Neural crest cell (in vitro differentiated cells): ENCODE measurements at regions not wholly inside any gene's neighbourhood (a gene's known extent, or its start where the extent isn't known, plus 50 kb on each side); places are given as distances from the start of the nearest gene placed in this dataset.

Source experiments
- DNase-seq: peaks from one replicate; pipeline ENCODE4 v3.0.0; 2021; ENCODE audit warnings: low read depth, mixed read lengths, low spot score
- H3K27ac Mint-ChIP-seq: one replicate; pipeline ENCODE4 v1.8.0; 2021; ENCODE audit warnings: mild to moderate bottlenecking, mixed read lengths; ENCODE audit not compliant: unreplicated experiment
- H3K27me3 Mint-ChIP-seq: 2 replicates; pipeline ENCODE4 v1.8.0; 2021; ENCODE audit warnings: low read depth, mild to moderate bottlenecking, mixed read lengths
- H3K36me3 Mint-ChIP-seq: 2 replicates; pipeline ENCODE4 v1.8.0; 2021; ENCODE audit warnings: low read depth, mild to moderate bottlenecking, mixed read lengths
- H3K4me1 Mint-ChIP-seq: 2 replicates; pipeline ENCODE4 v1.8.0; 2021; ENCODE audit warnings: mixed read lengths
- H3K4me3 Mint-ChIP-seq: one replicate; pipeline ENCODE4 v1.8.0; 2021; ENCODE audit warnings: mild to moderate bottlenecking, mixed read lengths
- H3K9me3 Mint-ChIP-seq: 2 replicates; pipeline ENCODE4 v1.8.0; 2021; ENCODE audit warnings: mixed read lengths
- CTCF ChIP-seq: fragments of 200-600 bp; sonication (generic); conservative IDR thresholded peaks from 2 replicates; pipeline ENCODE4 v1.5.0; 2021; ENCODE audit warnings: antibody characterized with exemption, mild to moderate bottlenecking

GRCh38 chr15:97893967-97894366 is 66.5 kb upstream of the ARRDC4 start:
- Mint-ChIP-seq H3K9me3 (no peaks in the 10 kb centered on the region), H3K36me3 (no peaks in the 10 kb centered on the region), H3K4me1 (no peaks in the 10 kb centered on the region), H3K4me3 (no peak overlapping the region), H3K27me3 (no peaks in the 10 kb centered on the region), H3K27ac (no peak overlapping the region)
- no peak for TF ChIP-seq CTCF
- no peak for DNase-seq

- no peak overlapping the region for H3K27ac Mint-ChIP-seq
- DNase-seq: no peak
- no peak overlapping the region for H3K4me3 Mint-ChIP-seq
- peaks cover 35% of the 10 kb centered on the region for H3K27me3 Mint-ChIP-seq
- no peak for TF ChIP-seq CTCF
- peaks cover 3% of the 10 kb centered on the region for H3K4me1 Mint-ChIP-seq
- no peaks in the 10 kb centered on the region for H3K36me3 Mint-ChIP-seq
- no peaks in the 10 kb centered on the region for H3K9me3 Mint-ChIP-seq
These were observed 60.5 kb upstream of the ARRDC4 start for GRCh38 chr15:97899981-97900380.

GRCh38 chr15:97902140-97902780 is 58.2 kb upstream of the ARRDC4 start:
- no peak for TF ChIP-seq CTCF
- Mint-ChIP-seq H3K4me3 (no peak overlapping the region), H3K36me3 (no peaks in the 10 kb centered on the region), H3K4me1 (peaks cover 3% of the 10 kb centered on the region), H3K9me3 (no peaks in the 10 kb centered on the region), H3K27ac (no peak overlapping the region), H3K27me3 (peaks cover 49% of the 10 kb centered on the region)
- no peak for DNase-seq

- Mint-ChIP-seq H3K4me1 (peaks cover 3% of the 10 kb centered on the region), H3K9me3 (no peaks in the 10 kb centered on the region), H3K4me3 (no peak overlapping the region), H3K27me3 (peaks cover 56% of the 10 kb centered on the region), H3K36me3 (no peaks in the 10 kb centered on the region), H3K27ac (no peak overlapping the region)
- TF ChIP-seq CTCF: no peak
- no peak for DNase-seq
These were observed 56.9 kb upstream of the ARRDC4 start for GRCh38 chr15:97903560-97903959.

- DNase-seq: peak; percentile 75
- no peak overlapping the region for H3K4me3 Mint-ChIP-seq
- peaks cover 3% of the 10 kb centered on the region for H3K4me1 Mint-ChIP-seq
- no peaks in the 10 kb centered on the region for H3K36me3 Mint-ChIP-seq
- peak; percentile 75 for TF ChIP-seq CTCF
- H3K27me3 Mint-ChIP-seq: peaks cover 56% of the 10 kb centered on the region
- no peaks in the 10 kb centered on the region for H3K9me3 Mint-ChIP-seq
- H3K27ac Mint-ChIP-seq: no peak overlapping the region
These were observed 56.4 kb upstream of the ARRDC4 start for GRCh38 chr15:97903971-97904572.
